Right lobe of liver (tissue), 4 donors: ENCODE measurements at regions not wholly inside any gene's neighbourhood (a gene's known extent, or its start where the extent isn't known, plus 50 kb on each side); places are given as distances from the start of the nearest gene placed in this dataset.

Source experiments
- POLR2A ChIP-seq: fragments of 450-650 bp; IDR thresholded peaks from one replicate; pipeline ENCODE4 v1.6.1; 2017; ENCODE audit warnings: antibody characterized with exemption, mild to moderate bottlenecking
- TF ChIP-seq, protein P1 (sequence below), 4 donors: fragments of 200-600 bp in 3 of 4; fragments of 450-650 bp in 1 of 4; IDR thresholded peaks; one replicate each; pipeline versions ENCODE4 v1.5.1 to v1.8.0; 2016 to 2022; ENCODE audit warnings: antibody characterized with exemption in 4 of 4, mild to moderate bottlenecking in 2 of 4
- donor health status: DM: no; HTN: no; CAD: no.
- donor health status: DM: no; HTN: no; CAD: no.
- donor health status: DM: no; HTN: yes; CAD: no.

DNA sequence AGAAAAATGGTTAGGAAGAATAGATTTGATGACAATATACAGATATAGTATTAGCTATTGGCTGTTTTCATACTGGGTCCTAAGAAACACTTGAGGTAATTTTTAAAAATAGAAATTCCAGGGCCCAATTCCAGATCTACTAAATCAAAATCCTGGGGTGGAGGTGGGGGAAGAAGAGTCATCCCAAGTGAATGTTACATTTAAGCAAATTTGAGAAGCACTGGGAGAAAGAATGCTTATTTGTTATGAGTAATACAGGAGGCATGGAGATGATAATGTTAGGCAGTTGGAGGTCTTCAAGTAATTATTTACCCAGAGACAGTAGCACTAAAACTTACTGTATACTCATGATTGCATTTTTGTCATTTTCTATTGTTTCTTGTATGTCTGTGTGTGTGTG lies 93.0 kb upstream of the DAB2 start:
- no peak for TF ChIP-seq POLR2A
- TF ChIP-seq, protein P1, sequence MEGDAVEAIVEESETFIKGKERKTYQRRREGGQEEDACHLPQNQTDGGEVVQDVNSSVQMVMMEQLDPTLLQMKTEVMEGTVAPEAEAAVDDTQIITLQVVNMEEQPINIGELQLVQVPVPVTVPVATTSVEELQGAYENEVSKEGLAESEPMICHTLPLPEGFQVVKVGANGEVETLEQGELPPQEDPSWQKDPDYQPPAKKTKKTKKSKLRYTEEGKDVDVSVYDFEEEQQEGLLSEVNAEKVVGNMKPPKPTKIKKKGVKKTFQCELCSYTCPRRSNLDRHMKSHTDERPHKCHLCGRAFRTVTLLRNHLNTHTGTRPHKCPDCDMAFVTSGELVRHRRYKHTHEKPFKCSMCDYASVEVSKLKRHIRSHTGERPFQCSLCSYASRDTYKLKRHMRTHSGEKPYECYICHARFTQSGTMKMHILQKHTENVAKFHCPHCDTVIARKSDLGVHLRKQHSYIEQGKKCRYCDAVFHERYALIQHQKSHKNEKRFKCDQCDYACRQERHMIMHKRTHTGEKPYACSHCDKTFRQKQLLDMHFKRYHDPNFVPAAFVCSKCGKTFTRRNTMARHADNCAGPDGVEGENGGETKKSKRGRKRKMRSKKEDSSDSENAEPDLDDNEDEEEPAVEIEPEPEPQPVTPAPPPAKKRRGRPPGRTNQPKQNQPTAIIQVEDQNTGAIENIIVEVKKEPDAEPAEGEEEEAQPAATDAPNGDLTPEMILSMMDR (IDR thresholded peaks at IDR 0.05) = no peak
